HCT116 (cell line): ENCODE measurements at regions not wholly inside any gene's neighbourhood (a gene's known extent, or its start where the extent isn't known, plus 50 kb on each side); places are given as distances from the start of the nearest gene placed in this dataset.

Source experiments
- ATAC-seq: fragments of 200-7000 bp; cut with Tn5 transposase; 2 replicates; pipeline ENCODE4 v1.9.1; 2020; ENCODE audit warnings: mild to moderate bottlenecking, moderate library complexity
- BruUV-seq: library from RNA; stranded (reverse); fragments of 400-500 nt; replicated peaks from 2 replicates; lab custom pipeline; 2021; lab: Mats Ljungman, UMichigan
- CTCF ChIA-PET: fragments of 300-600 bp; sonication (Branson Sonifier 250); formaldehyde crosslinking; loops from one replicate; lab custom pipeline; 2021; ENCODE audit warnings: antibody characterized with exemption; lab: Charles Lee
- POLR2A ChIA-PET: fragments of 300-600, 350-600 bp; sonication (Branson Sonifier 250); formaldehyde crosslinking; loops from one replicate; lab custom pipeline; 2021; ENCODE audit warnings: antibody characterized with exemption; lab: Charles Lee
- RAD21 ChIA-PET, 2 experiments: fragments of 300-600 bp; sonication (Branson Sonifier 250); formaldehyde crosslinking; loops; one replicate each; lab custom pipeline; 2023; ENCODE audit warnings: low total read pairs in 2 of 2; ENCODE audit not compliant: uncharacterized antibody in 2 of 2, unreplicated experiment in 2 of 2, low non-redundant PET in 1 of 2; lab: Charles Lee
- DNase-seq: peaks from one replicate; pipeline ENCODE4 v3.0.0-alpha.2; 2010; ENCODE audit warnings: low read depth, low spot score
- H2AFZ ChIP-seq: fragments of 200-600 bp; shearing (Covaris generic), sonication (generic); 2 replicates; pipeline ENCODE4 v1.6.1; 2017; ENCODE audit warnings: low read depth, mixed run types, mixed read lengths, antibody characterized with exemption, low read length; ENCODE audit not compliant: poor library complexity, severe bottlenecking
- H3K27ac ChIP-seq: 2 replicates; pipeline ENCODE4 v1.5.1; 2012; ENCODE audit warnings: low read depth, low read length
- H3K27me3 ChIP-seq: fragments of 200-600 bp; sonication (generic); 2 replicates; pipeline ENCODE4 v1.6.1; 2016; ENCODE audit warnings: mixed run types, low read length, mixed read lengths; ENCODE audit not compliant: insufficient read depth
- H3K36me3 ChIP-seq, 2 experiments: fragments of 200-500 bp in 1 of 2; fragments of 200-600 bp in 1 of 2; sonication (Bioruptor generic) in 1 of 2; sonication (generic) in 1 of 2; 2 replicates each; pipeline versions ENCODE4 v1.5.1 to v1.6.1; 2014 to 2016; ENCODE audit warnings: low read length in 2 of 2, inconsistent platforms in 1 of 2, mixed read lengths in 1 of 2, mixed run types in 1 of 2; ENCODE audit not compliant: insufficient read depth in 2 of 2, control insufficient read depth in 1 of 2
- H3K4me1 ChIP-seq, 2 experiments: fragments of 200-600 bp in 1 of 2; sonication (generic) in 1 of 2; 2 replicates each; pipeline versions ENCODE4 v1.5.1 to v1.6.1; 2012 to 2017; ENCODE audit warnings: low read length in 2 of 2, inconsistent platforms in 1 of 2, mild to moderate bottlenecking in 1 of 2, mixed read lengths in 1 of 2, mixed run types in 1 of 2, moderate library complexity in 1 of 2; ENCODE audit not compliant: insufficient read depth in 2 of 2, control insufficient read depth in 1 of 2
- H3K4me2 ChIP-seq: fragments of 200-600 bp; sonication (generic); 2 replicates; pipeline ENCODE4 v1.6.1; 2017; ENCODE audit warnings: mixed run types, low read length, mixed read lengths
- H3K4me3 ChIP-seq, 2 experiments: fragments of 200-600 bp in 1 of 2; sonication (generic) in 1 of 2; replicated peaks in 1 of 2; 2 replicates each; pipeline ENCODE4 v1.5.1; 2011 to 2016; ENCODE audit warnings: low read length in 2 of 2, control low read depth in 1 of 2, low read depth in 1 of 2, mild to moderate bottlenecking in 1 of 2, mixed read lengths in 1 of 2, mixed run types in 1 of 2
- H3K79me2 ChIP-seq: fragments of 200-600 bp; sonication (generic); 2 replicates; pipeline ENCODE4 v1.6.1; 2017; ENCODE audit warnings: mild to moderate bottlenecking, mixed run types, low read length, moderate library complexity, mixed read lengths; ENCODE audit not compliant: insufficient read depth
- H3K9ac ChIP-seq: fragments of 200-600 bp; sonication (generic); 2 replicates; pipeline ENCODE4 v1.6.1; 2016; ENCODE audit warnings: low read length, mixed read lengths
- H3K9me2 ChIP-seq: fragments of 200-600 bp; sonication (generic), shearing (Covaris generic); 2 replicates; pipeline ENCODE4 v1.6.1; 2017; ENCODE audit warnings: mixed run types, mild to moderate bottlenecking, moderate library complexity; ENCODE audit not compliant: insufficient read depth
- H3K9me3 ChIP-seq, 2 experiments: fragments of 200-500 bp in 1 of 2; fragments of 200-600 bp in 1 of 2; sonication (Bioruptor generic) in 1 of 2; sonication (generic) in 1 of 2; 2 replicates each; pipeline ENCODE4 v1.6.1; 2014 to 2017; ENCODE audit warnings: low read length in 2 of 2, mixed read lengths in 2 of 2, inconsistent platforms in 1 of 2, low read depth in 1 of 2, mild to moderate bottlenecking in 1 of 2, mixed run types in 1 of 2, moderate library complexity in 1 of 2; ENCODE audit not compliant: control insufficient read depth in 1 of 2, insufficient read depth in 1 of 2
- H4K20me1 ChIP-seq: fragments of 200-600 bp; sonication (generic), shearing (Covaris generic); 2 replicates; pipeline ENCODE4 v1.6.1; 2017; ENCODE audit warnings: mixed run types, mild to moderate bottlenecking, moderate library complexity; ENCODE audit not compliant: insufficient read depth
- CBX3 ChIP-seq: IDR thresholded peaks from 2 replicates; pipeline ENCODE4 v1.6.1; 2012; ENCODE audit warnings: low read depth
- CEBPB ChIP-seq: IDR thresholded peaks from 2 replicates; pipeline ENCODE4 v1.6.1; 2012; ENCODE audit warnings: low read depth
- EGR1 ChIP-seq: IDR thresholded peaks from 2 replicates; pipeline ENCODE4 v1.6.1; 2012; ENCODE audit warnings: low read depth
- ELF1 ChIP-seq: IDR thresholded peaks from 2 replicates; pipeline ENCODE4 v1.6.1; 2012; ENCODE audit warnings: low read depth, borderline replicate concordance
- EZH2 ChIP-seq: fragments of 200-600 bp; sonication (generic); IDR thresholded peaks from 2 replicates; pipeline ENCODE4 v1.6.1; 2017; ENCODE audit warnings: antibody characterized with exemption, mixed run types
- EZH2phosphoT487 ChIP-seq: fragments of 200-600 bp; IDR thresholded peaks from 2 replicates; pipeline ENCODE4 v1.6.1; 2018; ENCODE audit warnings: antibody characterized with exemption, borderline replicate concordance
- FOSL1 ChIP-seq: IDR thresholded peaks from 2 replicates; pipeline ENCODE4 v1.6.1; 2012; ENCODE audit warnings: low read depth
- JUND ChIP-seq: IDR thresholded peaks from 2 replicates; pipeline ENCODE4 v1.6.1; 2012
- POLR2A ChIP-seq: IDR thresholded peaks from 2 replicates; pipeline ENCODE4 v1.7.0; 2011; ENCODE audit warnings: borderline replicate concordance; ENCODE audit not compliant: insufficient read depth, insufficient read length; ENCODE audit errors: extremely low read depth
- RAD21 ChIP-seq: IDR thresholded peaks from 2 replicates; pipeline ENCODE4 v1.6.1; 2012; ENCODE audit warnings: low read depth, mild to moderate bottlenecking
- SIN3A ChIP-seq: IDR thresholded peaks from 2 replicates; pipeline ENCODE4 v1.6.1; 2012; ENCODE audit warnings: low read depth
- SP1 ChIP-seq: IDR thresholded peaks from 2 replicates; pipeline ENCODE4 v1.6.1; 2012; ENCODE audit warnings: low read depth
- SRF ChIP-seq: IDR thresholded peaks from 2 replicates; pipeline ENCODE4 v1.6.1; 2012; ENCODE audit warnings: low read depth
- TCF7L2 ChIP-seq: IDR thresholded peaks from 2 replicates; pipeline ENCODE4 v1.7.0; 2011; ENCODE audit warnings: borderline replicate concordance, inconsistent platforms; ENCODE audit not compliant: insufficient read depth, insufficient read length; ENCODE audit errors: extremely low read depth
- YY1 ChIP-seq: IDR thresholded peaks from 2 replicates; pipeline ENCODE4 v1.6.1; 2011; ENCODE audit warnings: low read length, low read depth, moderate library complexity, mild to moderate bottlenecking; ENCODE audit not compliant: insufficient replicate concordance; ENCODE audit errors: extremely low read depth
- ZNF274 ChIP-seq: fragments of 200-500 bp; sonication (Bioruptor generic); IDR thresholded peaks from 2 replicates; pipeline ENCODE4 v1.6.1; 2014; ENCODE audit warnings: mild to moderate bottlenecking, low read depth, low read length, inconsistent platforms
- intact Hi-C: fragments of 100-400 bp; cut with micrococcal nuclease; formaldehyde crosslinking; loops from 2 replicates; pipeline ENCODE4 v1.10.0; 2022
- TF ChIP-seq, protein P1 (sequence below): IDR thresholded peaks from 2 replicates; pipeline ENCODE4 v1.6.1; 2012
- TF ChIP-seq, protein P2 (sequence below): IDR thresholded peaks from 2 replicates; pipeline ENCODE4 v1.6.1; 2011; ENCODE audit warnings: mild to moderate bottlenecking, low read length, moderate library complexity; ENCODE audit not compliant: insufficient replicate concordance; ENCODE audit errors: extremely low read depth
- TF ChIP-seq, protein P3 (sequence below): IDR thresholded peaks from 2 replicates; pipeline ENCODE4 v1.6.1; 2012
- TF ChIP-seq, protein P4 (sequence below): IDR thresholded peaks from 2 replicates; pipeline ENCODE4 v1.6.1; 2012; ENCODE audit warnings: low read depth

GRCh38 chr12:40435951-40436350, 211.2 kb downstream of the LRRK2 start:
- H3K9me3 ChIP-seq = no peaks in the 10 kb centered on the region
- TF ChIP-seq CEBPB (no peak), TCF7L2 (no peak), YY1 (no peak), FOSL1 (no peak), EZH2 (no peak), RAD21 (no peak), CBX3 (no peak), EZH2phosphoT487 (no peak), ELF1 (no peak), SP1 (no peak), SIN3A (no peak), POLR2A (no peak), JUND (no peak), ZNF274 (no peak), EGR1 (no peak), SRF (no peak)
- TF ChIP-seq, protein P1, sequence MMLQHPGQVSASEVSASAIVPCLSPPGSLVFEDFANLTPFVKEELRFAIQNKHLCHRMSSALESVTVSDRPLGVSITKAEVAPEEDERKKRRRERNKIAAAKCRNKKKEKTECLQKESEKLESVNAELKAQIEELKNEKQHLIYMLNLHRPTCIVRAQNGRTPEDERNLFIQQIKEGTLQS = no peak
- TF ChIP-seq, protein P2, sequence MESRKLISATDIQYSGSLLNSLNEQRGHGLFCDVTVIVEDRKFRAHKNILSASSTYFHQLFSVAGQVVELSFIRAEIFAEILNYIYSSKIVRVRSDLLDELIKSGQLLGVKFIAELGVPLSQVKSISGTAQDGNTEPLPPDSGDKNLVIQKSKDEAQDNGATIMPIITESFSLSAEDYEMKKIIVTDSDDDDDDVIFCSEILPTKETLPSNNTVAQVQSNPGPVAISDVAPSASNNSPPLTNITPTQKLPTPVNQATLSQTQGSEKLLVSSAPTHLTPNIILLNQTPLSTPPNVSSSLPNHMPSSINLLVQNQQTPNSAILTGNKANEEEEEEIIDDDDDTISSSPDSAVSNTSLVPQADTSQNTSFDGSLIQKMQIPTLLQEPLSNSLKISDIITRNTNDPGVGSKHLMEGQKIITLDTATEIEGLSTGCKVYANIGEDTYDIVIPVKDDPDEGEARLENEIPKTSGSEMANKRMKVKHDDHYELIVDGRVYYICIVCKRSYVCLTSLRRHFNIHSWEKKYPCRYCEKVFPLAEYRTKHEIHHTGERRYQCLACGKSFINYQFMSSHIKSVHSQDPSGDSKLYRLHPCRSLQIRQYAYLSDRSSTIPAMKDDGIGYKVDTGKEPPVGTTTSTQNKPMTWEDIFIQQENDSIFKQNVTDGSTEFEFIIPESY = no peak
- TF ChIP-seq, protein P3, sequence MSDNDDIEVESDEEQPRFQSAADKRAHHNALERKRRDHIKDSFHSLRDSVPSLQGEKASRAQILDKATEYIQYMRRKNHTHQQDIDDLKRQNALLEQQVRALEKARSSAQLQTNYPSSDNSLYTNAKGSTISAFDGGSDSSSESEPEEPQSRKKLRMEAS = no peak
- TF ChIP-seq, protein P4, sequence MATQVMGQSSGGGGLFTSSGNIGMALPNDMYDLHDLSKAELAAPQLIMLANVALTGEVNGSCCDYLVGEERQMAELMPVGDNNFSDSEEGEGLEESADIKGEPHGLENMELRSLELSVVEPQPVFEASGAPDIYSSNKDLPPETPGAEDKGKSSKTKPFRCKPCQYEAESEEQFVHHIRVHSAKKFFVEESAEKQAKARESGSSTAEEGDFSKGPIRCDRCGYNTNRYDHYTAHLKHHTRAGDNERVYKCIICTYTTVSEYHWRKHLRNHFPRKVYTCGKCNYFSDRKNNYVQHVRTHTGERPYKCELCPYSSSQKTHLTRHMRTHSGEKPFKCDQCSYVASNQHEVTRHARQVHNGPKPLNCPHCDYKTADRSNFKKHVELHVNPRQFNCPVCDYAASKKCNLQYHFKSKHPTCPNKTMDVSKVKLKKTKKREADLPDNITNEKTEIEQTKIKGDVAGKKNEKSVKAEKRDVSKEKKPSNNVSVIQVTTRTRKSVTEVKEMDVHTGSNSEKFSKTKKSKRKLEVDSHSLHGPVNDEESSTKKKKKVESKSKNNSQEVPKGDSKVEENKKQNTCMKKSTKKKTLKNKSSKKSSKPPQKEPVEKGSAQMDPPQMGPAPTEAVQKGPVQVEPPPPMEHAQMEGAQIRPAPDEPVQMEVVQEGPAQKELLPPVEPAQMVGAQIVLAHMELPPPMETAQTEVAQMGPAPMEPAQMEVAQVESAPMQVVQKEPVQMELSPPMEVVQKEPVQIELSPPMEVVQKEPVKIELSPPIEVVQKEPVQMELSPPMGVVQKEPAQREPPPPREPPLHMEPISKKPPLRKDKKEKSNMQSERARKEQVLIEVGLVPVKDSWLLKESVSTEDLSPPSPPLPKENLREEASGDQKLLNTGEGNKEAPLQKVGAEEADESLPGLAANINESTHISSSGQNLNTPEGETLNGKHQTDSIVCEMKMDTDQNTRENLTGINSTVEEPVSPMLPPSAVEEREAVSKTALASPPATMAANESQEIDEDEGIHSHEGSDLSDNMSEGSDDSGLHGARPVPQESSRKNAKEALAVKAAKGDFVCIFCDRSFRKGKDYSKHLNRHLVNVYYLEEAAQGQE = no peak
- H2AFZ ChIP-seq = no peak overlapping the region
- no peaks in the 10 kb centered on the region for H3K4me1 ChIP-seq
- H3K79me2 ChIP-seq = no peaks in the 10 kb centered on the region
- no peaks in the 10 kb centered on the region for H4K20me1 ChIP-seq
- H3K4me3 ChIP-seq = no peak overlapping the region
- H3K9me2 ChIP-seq = no peaks in the 10 kb centered on the region
- RAD21 ChIA-PET = no interaction called here
- POLR2A ChIA-PET = no interaction called here
- BruUV-seq = no TSS peak
- H3K27me3 ChIP-seq = no peaks in the 10 kb centered on the region
- H3K36me3 ChIP-seq = no peaks in the 10 kb centered on the region
- ATAC-seq (no peak), DNase-seq (no peak)
- H3K9ac ChIP-seq = no peak overlapping the region
- no peak overlapping the region for H3K4me2 ChIP-seq
- H3K27ac ChIP-seq = no peak overlapping the region
- CTCF ChIA-PET = no interaction called here
- intact Hi-C loops = no loop called here
